ENCODE measurements at regions not wholly inside any gene's neighbourhood (a gene's known extent, or its start where the extent isn't known, plus 50 kb on each side); places are given as distances from the start of the nearest gene placed in this dataset.
"Not testable (repeated sequence)": the region's sequence is repeated elsewhere in the genome, so short reads cannot be mapped to it uniquely, and the experiment has no call there.

GRCh38 chr2:39581866-39582265 is 83.9 kb upstream of the TMEM178A start:
- no peak overlapping the region for H3K4me3 ChIP-seq
- in situ Hi-C loops (cut with MboI): no loop called here
- no peak overlapping the region for H3K4me2 ChIP-seq (ENCODE audit: unreplicated experiment)
- H3K27me3 ChIP-seq (replicated peaks; ENCODE audit: insufficient read depth): no peaks in the 10 kb centered on the region
- H3K9me3 ChIP-seq (ENCODE audit: low read depth): no peaks in the 10 kb centered on the region
- H2AFZ ChIP-seq: no peak overlapping the region
- no peak for TF ChIP-seq EZH2phosphoT487 (IDR thresholded peaks at IDR 0.05; ENCODE audit: insufficient read depth, low read depth)
- TF ChIP-seq EZH2 (IDR thresholded peaks at IDR 0.05; ENCODE audit: insufficient read depth, poor library complexity, severe bottlenecking): no peak
- H4K20me1 ChIP-seq (ENCODE audit: insufficient read depth): no peaks in the 10 kb centered on the region
- no peaks in the 10 kb centered on the region for H3K79me2 ChIP-seq (ENCODE audit: insufficient read depth)
- no peak for DNase-seq
- H3K4me1 ChIP-seq (ENCODE audit: insufficient read depth): peaks cover 12% of the 10 kb centered on the region
- no peak overlapping the region for H3K9ac ChIP-seq
- 50 to 55% methylated on average over 1 of the region's 1 CpG for WGBS, 2 experiments (ENCODE audit: low coverage in 1 of 2, low lambda C conversion rate in 2 of 2, missing lambda C conversion rate in 2 of 2)
- H3K36me3 ChIP-seq (ENCODE audit: low read depth): no peaks in the 10 kb centered on the region
- no peaks in the 10 kb centered on the region for H3F3A ChIP-seq (ENCODE audit: insufficient read depth)
- no peak overlapping the region for H3K27ac ChIP-seq
- no peaks in the 10 kb centered on the region for H3K9me2 ChIP-seq (ENCODE audit: insufficient read depth)

GRCh38 chr2:39583213-39583612 is 82.5 kb upstream of the TMEM178A start:
- TF ChIP-seq EZH2phosphoT487 (IDR thresholded peaks at IDR 0.05; ENCODE audit: insufficient read depth, low read depth): no peak
- no peak for TF ChIP-seq EZH2 (IDR thresholded peaks at IDR 0.05; ENCODE audit: insufficient read depth, poor library complexity, severe bottlenecking)
- Histone ChIP-seq H3K4me1 (ENCODE audit: insufficient read depth) (peaks cover 12% of the 10 kb centered on the region), H3K9me3 (ENCODE audit: low read depth) (no peaks in the 10 kb centered on the region), H3K79me2 (ENCODE audit: insufficient read depth) (no peaks in the 10 kb centered on the region), H3K4me2 (ENCODE audit: unreplicated experiment) (no peak overlapping the region), H2AFZ (no peak overlapping the region), H4K20me1 (ENCODE audit: insufficient read depth) (no peaks in the 10 kb centered on the region), H3K27me3 (replicated peaks; ENCODE audit: insufficient read depth) (no peaks in the 10 kb centered on the region), H3F3A (ENCODE audit: insufficient read depth) (no peaks in the 10 kb centered on the region), H3K27ac (no peak overlapping the region), H3K36me3 (ENCODE audit: low read depth) (no peaks in the 10 kb centered on the region), H3K9ac (no peak overlapping the region), H3K9me2 (ENCODE audit: insufficient read depth) (no peaks in the 10 kb centered on the region), H3K4me3 (no peak overlapping the region)
- 89 to 99% methylated on average over 2 of the region's 2 CpGs for WGBS, 2 experiments (ENCODE audit: low coverage in 1 of 2, low lambda C conversion rate in 2 of 2, missing lambda C conversion rate in 2 of 2)
- no peak for DNase-seq
- in situ Hi-C loops (cut with MboI): no loop called here

- no peak overlapping the region for H2AFZ ChIP-seq
- H3K9me3 ChIP-seq (ENCODE audit: low read depth): no peaks in the 10 kb centered on the region
- H3F3A ChIP-seq (ENCODE audit: insufficient read depth): no peaks in the 10 kb centered on the region
- H3K27ac ChIP-seq: no peak overlapping the region
- H4K20me1 ChIP-seq (ENCODE audit: insufficient read depth): no peaks in the 10 kb centered on the region
- no peaks in the 10 kb centered on the region for H3K27me3 ChIP-seq (replicated peaks; ENCODE audit: insufficient read depth)
- H3K9ac ChIP-seq: no peak overlapping the region
- H3K36me3 ChIP-seq (ENCODE audit: low read depth): no peaks in the 10 kb centered on the region
- H3K79me2 ChIP-seq (ENCODE audit: insufficient read depth): no peaks in the 10 kb centered on the region
- no peak for TF ChIP-seq EZH2 (IDR thresholded peaks at IDR 0.05; ENCODE audit: insufficient read depth, poor library complexity, severe bottlenecking)
- no peak for TF ChIP-seq EZH2phosphoT487 (IDR thresholded peaks at IDR 0.05; ENCODE audit: insufficient read depth, low read depth)
- no peaks in the 10 kb centered on the region for H3K9me2 ChIP-seq (ENCODE audit: insufficient read depth)
- 82 to 86% methylated on average over 6 of the region's 6 CpGs for WGBS, 2 experiments (ENCODE audit: low coverage in 1 of 2, low lambda C conversion rate in 2 of 2, missing lambda C conversion rate in 2 of 2)
- no peak overlapping the region for H3K4me2 ChIP-seq (ENCODE audit: unreplicated experiment)
- no peak overlapping the region for H3K4me3 ChIP-seq
- in situ Hi-C loops (cut with MboI): no loop called here
- peaks cover 12% of the 10 kb centered on the region for H3K4me1 ChIP-seq (ENCODE audit: insufficient read depth)
- no peak for DNase-seq
Observed at GRCh38 chr2:39583781-39584180, 81.9 kb upstream of the TMEM178A start.

- WGBS, 2 experiments (ENCODE audit: low coverage in 1 of 2, low lambda C conversion rate in 2 of 2, missing lambda C conversion rate in 2 of 2): 25 to 26% methylated on average over 5 of the region's 5 CpGs
- no peaks in the 10 kb centered on the region for H4K20me1 ChIP-seq (ENCODE audit: insufficient read depth)
- no peaks in the 10 kb centered on the region for H3K27me3 ChIP-seq (replicated peaks; ENCODE audit: insufficient read depth)
- peak; percentile 86 for DNase-seq
- no peaks in the 10 kb centered on the region for H3K9me3 ChIP-seq (ENCODE audit: low read depth)
- peak overlapping the region; percentile 56 for H3K4me2 ChIP-seq (ENCODE audit: unreplicated experiment)
- in situ Hi-C loops (cut with MboI): no loop called here
- TF ChIP-seq EZH2 (IDR thresholded peaks at IDR 0.05; ENCODE audit: insufficient read depth, poor library complexity, severe bottlenecking) (no peak), EZH2phosphoT487 (IDR thresholded peaks at IDR 0.05; ENCODE audit: insufficient read depth, low read depth) (no peak)
- H3F3A ChIP-seq (ENCODE audit: insufficient read depth): no peaks in the 10 kb centered on the region
- H2AFZ ChIP-seq: 0 out of 2 replicates have a peak overlapping the region, but pooled peaks have one; percentile 6
- H3K36me3 ChIP-seq (ENCODE audit: low read depth): no peaks in the 10 kb centered on the region
- H3K4me3 ChIP-seq: no peak overlapping the region
- H3K9ac ChIP-seq: no peak overlapping the region
- H3K4me1 ChIP-seq (ENCODE audit: insufficient read depth): peaks cover 12% of the 10 kb centered on the region
- H3K27ac ChIP-seq: no peak overlapping the region; the same call in 1 of the 2 replicates
- H3K9me2 ChIP-seq (ENCODE audit: insufficient read depth): no peaks in the 10 kb centered on the region
- H3K79me2 ChIP-seq (ENCODE audit: insufficient read depth): no peaks in the 10 kb centered on the region
Observed at GRCh38 chr2:39584283-39584965, 81.3 kb upstream of the TMEM178A start.

- H3K36me3 ChIP-seq (ENCODE audit: low read depth); H3K9ac ChIP-seq; H2AFZ ChIP-seq; H3F3A ChIP-seq (ENCODE audit: insufficient read depth); H3K79me2 ChIP-seq (ENCODE audit: insufficient read depth); H3K9me3 ChIP-seq (ENCODE audit: low read depth); H4K20me1 ChIP-seq (ENCODE audit: insufficient read depth); H3K4me2 ChIP-seq (ENCODE audit: unreplicated experiment); H3K27me3 ChIP-seq (replicated peaks; ENCODE audit: insufficient read depth); DNase-seq; H3K4me3 ChIP-seq; in situ Hi-C loops (cut with MboI); H3K9me2 ChIP-seq (ENCODE audit: insufficient read depth); H3K27ac ChIP-seq: not testable (repeated sequence)
- peaks cover 12% of the 10 kb centered on the region for H3K4me1 ChIP-seq (ENCODE audit: insufficient read depth)
- WGBS, 2 experiments (ENCODE audit: low coverage in 1 of 2, low lambda C conversion rate in 2 of 2, missing lambda C conversion rate in 2 of 2): 98% methylated on average over 17 to 20 of the region's 20 CpGs
Observed at GRCh38 chr2:39585531-39585930, 80.2 kb upstream of the TMEM178A start.

All from GM23248 (cell line).